Lower lobe of right lung (tissue), 2 donors: ENCODE measurements at regions not wholly inside any gene's neighbourhood (a gene's known extent, or its start where the extent isn't known, plus 50 kb on each side); places are given as distances from the start of the nearest gene placed in this dataset.

Experiments used
- ATAC-seq, 2 donors: fragments of 200-7000 bp; cut with Tn5 transposase; one replicate each; pipeline ENCODE4 v1.9.1; 2020 to 2022; ENCODE audit warnings: mild to moderate bottlenecking in 2 of 2, moderate library complexity in 2 of 2
- DNase-seq: peaks from one replicate; pipeline ENCODE4 v3.0.0-alpha.2; 2020
- H3K27ac ChIP-seq: fragments of 200-600 bp; one replicate; pipeline ENCODE4 v1.8.0; 2022
- H3K27me3 ChIP-seq: fragments of 200-600 bp; one replicate; pipeline ENCODE4 v1.8.0; 2022; ENCODE audit warnings: low read depth
- H3K36me3 ChIP-seq: fragments of 200-600 bp; one replicate; pipeline ENCODE4 v1.8.0; 2022; ENCODE audit warnings: mild to moderate bottlenecking
- H3K4me1 ChIP-seq: fragments of 200-600 bp; one replicate; pipeline ENCODE4 v1.8.0; 2022
- H3K4me3 ChIP-seq: fragments of 200-600 bp; one replicate; pipeline ENCODE4 v1.8.0; 2022; ENCODE audit warnings: mild to moderate bottlenecking
- H3K9me3 ChIP-seq: fragments of 200-600 bp; one replicate; pipeline ENCODE4 v1.8.0; 2022
- CTCF ChIP-seq: fragments of 200-600 bp; IDR thresholded peaks from one replicate; pipeline ENCODE4 v1.8.0; 2022; ENCODE audit warnings: antibody characterized with exemption, mild to moderate bottlenecking
- intact Hi-C: fragments of 100-400 bp; cut with DNase I; formaldehyde crosslinking; loops from one replicate; pipeline ENCODE4 v1.11.0; 2022
- donor health status: DM: no; HTN: yes; CAD: no; lungs with severe emphysema.

GRCh38 chr7:26482927-26483326 is 191.3 kb downstream of the SNX10 start:
- no peaks in the 10 kb centered on the region for H3K9me3 ChIP-seq
- TF ChIP-seq CTCF, result no peak

GRCh38 chr7:26483843-26484242 is 192.2 kb downstream of the SNX10 start:
- Histone ChIP-seq H3K4me1 (no peaks in the 10 kb centered on the region), H3K27me3 (no peaks in the 10 kb centered on the region), H3K9me3 (no peaks in the 10 kb centered on the region), H3K4me3 (no peak overlapping the region), H3K27ac (no peak overlapping the region), H3K36me3 (no peaks in the 10 kb centered on the region)
- intact Hi-C loops, result no loop called here
- TF ChIP-seq CTCF, result no peak
- no peak for DNase-seq
- no peak for ATAC-seq

More at GRCh38 chr7:26482927-26483326, 191.3 kb downstream of the SNX10 start:
- ATAC-seq (no peak), DNase-seq (no peak)
- Histone ChIP-seq H3K4me3 (no peak overlapping the region), H3K27me3 (no peaks in the 10 kb centered on the region), H3K36me3 (no peaks in the 10 kb centered on the region), H3K27ac (no peak overlapping the region), H3K4me1 (no peaks in the 10 kb centered on the region)
- intact Hi-C loops, result no loop called here

GRCh38 chr7:26485367-26485934 is 193.8 kb downstream of the SNX10 start:
- DNase-seq, result no peak
- H3K9me3 ChIP-seq, result no peaks in the 10 kb centered on the region
- intact Hi-C loops, result no loop called here
- ATAC-seq, result no peak
- no peaks in the 10 kb centered on the region for H3K36me3 ChIP-seq
- H3K4me3 ChIP-seq, result no peak overlapping the region
- H3K27me3 ChIP-seq, result no peaks in the 10 kb centered on the region
- H3K27ac ChIP-seq, result no peak overlapping the region
- H3K4me1 ChIP-seq, result no peaks in the 10 kb centered on the region
- no peak for TF ChIP-seq CTCF

GRCh38 chr7:26486153-26486552 is 194.5 kb downstream of the SNX10 start:
- Histone ChIP-seq H3K27me3 (no peaks in the 10 kb centered on the region), H3K9me3 (no peaks in the 10 kb centered on the region), H3K36me3 (no peaks in the 10 kb centered on the region), H3K27ac (no peak overlapping the region), H3K4me1 (no peaks in the 10 kb centered on the region), H3K4me3 (no peak overlapping the region)
- DNase-seq (no peak), ATAC-seq (no peak)
- intact Hi-C loops, result no loop called here
- no peak for TF ChIP-seq CTCF

- Histone ChIP-seq H3K4me3 (no peak overlapping the region), H3K4me1 (no peaks in the 10 kb centered on the region), H3K9me3 (no peaks in the 10 kb centered on the region), H3K27me3 (no peaks in the 10 kb centered on the region), H3K27ac (no peak overlapping the region), H3K36me3 (no peaks in the 10 kb centered on the region)
- no peak for TF ChIP-seq CTCF
- intact Hi-C loops, result no loop called here
- no peak for DNase-seq
- no peak for ATAC-seq
These were observed 196.3 kb downstream of the SNX10 start for GRCh38 chr7:26487780-26488515.
